PC-3 (cell line): ENCODE measurements at regions not wholly inside any gene's neighbourhood (a gene's known extent, or its start where the extent isn't known, plus 50 kb on each side); places are given as distances from the start of the nearest gene placed in this dataset.

ENCODE experiments used
- CTCF ChIP-seq: fragments of 300-600 bp; sonication (generic); conservative IDR thresholded peaks from 2 replicates; pipeline ENCODE4 v1.5.1; 2017; ENCODE audit warnings: antibody characterized with exemption, low read depth, mild to moderate bottlenecking, low read length
- EZH2 ChIP-seq: fragments of 300-600 bp; sonication (generic); IDR thresholded peaks from one replicate; pipeline ENCODE4 v1.6.1; 2017; ENCODE audit warnings: antibody characterized with exemption, mild to moderate bottlenecking, low read length; ENCODE audit not compliant: unreplicated experiment
- EZH2phosphoT487 ChIP-seq: fragments of 300-600 bp; sonication (generic); IDR thresholded peaks from 2 replicates; pipeline ENCODE4 v1.6.1; 2018; ENCODE audit warnings: mild to moderate bottlenecking, antibody characterized with exemption, low read length, borderline replicate concordance

- TF ChIP-seq CTCF (no peak), EZH2 (no peak), EZH2phosphoT487 (no peak)
These were observed 189.8 kb downstream of the SH3BP4 start for GRCh38 chr2:235141411-235142128.
